ENCODE measurements at regions not wholly inside any gene's neighbourhood (a gene's known extent, or its start where the extent isn't known, plus 50 kb on each side); places are given as distances from the start of the nearest gene placed in this dataset.

GRCh38 chrX:42524379-42524778, 253.6 kb downstream of the PPP1R2C start:
- no peak for DNase-seq

GRCh38 chrX:42519666-42520231, 258.2 kb downstream of the PPP1R2C start:
- no peak for DNase-seq
- H3K4me3 Mint-ChIP-seq = no peak overlapping the region
- no peaks in the 10 kb centered on the region for H3K27me3 Mint-ChIP-seq
- ATAC-seq = no peak
- no peaks in the 10 kb centered on the region for H3K36me3 Mint-ChIP-seq (ENCODE audit: low read depth)
- H3K27ac Mint-ChIP-seq = no peak overlapping the region
- no peaks in the 10 kb centered on the region for H3K9me3 Mint-ChIP-seq
- H3K4me1 Mint-ChIP-seq = no peaks in the 10 kb centered on the region

More at GRCh38 chrX:42524379-42524778, 253.6 kb downstream of the PPP1R2C start:
- no peak overlapping the region for H3K4me3 Mint-ChIP-seq
- peaks cover 8% of the 10 kb centered on the region for H3K9me3 Mint-ChIP-seq
- no peak overlapping the region for H3K27ac Mint-ChIP-seq
- H3K27me3 Mint-ChIP-seq = no peaks in the 10 kb centered on the region
- H3K36me3 Mint-ChIP-seq (ENCODE audit: low read depth) = no peaks in the 10 kb centered on the region
- no peak for ATAC-seq
- H3K4me1 Mint-ChIP-seq = no peaks in the 10 kb centered on the region

- ATAC-seq (no peak), DNase-seq (no peak)
- Mint-ChIP-seq H3K9me3 (no peaks in the 10 kb centered on the region), H3K27me3 (no peaks in the 10 kb centered on the region), H3K36me3 (ENCODE audit: low read depth) (no peaks in the 10 kb centered on the region), H3K4me1 (no peaks in the 10 kb centered on the region), H3K27ac (no peak overlapping the region), H3K4me3 (no peak overlapping the region)
These were observed 262.0 kb downstream of the PPP1R2C start for GRCh38 chrX:42515939-42516338.

- ATAC-seq (no peak), DNase-seq (no peak)
- peaks cover 6% of the 10 kb centered on the region for H3K9me3 Mint-ChIP-seq
- H3K27ac Mint-ChIP-seq = no peak overlapping the region
- no peak overlapping the region for H3K4me3 Mint-ChIP-seq
- H3K27me3 Mint-ChIP-seq = no peaks in the 10 kb centered on the region
- peaks cover 2% of the 10 kb centered on the region for H3K36me3 Mint-ChIP-seq (ENCODE audit: low read depth)
- H3K4me1 Mint-ChIP-seq = no peaks in the 10 kb centered on the region
These were observed 272.9 kb downstream of the PPP1R2C start for GRCh38 chrX:42505016-42505415.

GRCh38 chrX:42499620-42500019, 278.3 kb downstream of the PPP1R2C start:
- DNase-seq = no peak

GRCh38 chrX:42497356-42497755, 280.6 kb downstream of the PPP1R2C start:
- no peak for DNase-seq
- Mint-ChIP-seq H3K36me3 (ENCODE audit: low read depth) (no peaks in the 10 kb centered on the region), H3K27me3 (no peaks in the 10 kb centered on the region), H3K9me3 (no peaks in the 10 kb centered on the region), H3K4me1 (peaks cover 4% of the 10 kb centered on the region), H3K4me3 (no peak overlapping the region), H3K27ac (no peak overlapping the region)
- no peak for ATAC-seq

More at GRCh38 chrX:42499620-42500019, 278.3 kb downstream of the PPP1R2C start:
- ATAC-seq = no peak
- Mint-ChIP-seq H3K4me3 (no peak overlapping the region), H3K27ac (no peak overlapping the region), H3K36me3 (ENCODE audit: low read depth) (peaks cover under 1% of the 10 kb centered on the region), H3K4me1 (peaks cover 4% of the 10 kb centered on the region), H3K9me3 (no peaks in the 10 kb centered on the region), H3K27me3 (no peaks in the 10 kb centered on the region)

GRCh38 chrX:42496239-42496638, 281.7 kb downstream of the PPP1R2C start:
- ATAC-seq (no peak), DNase-seq (no peak)
- no peak overlapping the region for H3K4me3 Mint-ChIP-seq
- peaks cover 4% of the 10 kb centered on the region for H3K4me1 Mint-ChIP-seq
- no peaks in the 10 kb centered on the region for H3K27me3 Mint-ChIP-seq
- H3K27ac Mint-ChIP-seq = no peak overlapping the region
- H3K9me3 Mint-ChIP-seq = no peaks in the 10 kb centered on the region
- H3K36me3 Mint-ChIP-seq (ENCODE audit: low read depth) = no peaks in the 10 kb centered on the region

- Mint-ChIP-seq H3K4me3 (no peak overlapping the region), H3K36me3 (ENCODE audit: low read depth) (no peaks in the 10 kb centered on the region), H3K4me1 (peaks cover 4% of the 10 kb centered on the region), H3K27me3 (no peaks in the 10 kb centered on the region), H3K27ac (no peak overlapping the region), H3K9me3 (no peaks in the 10 kb centered on the region)
- ATAC-seq (no peak), DNase-seq (no peak)
These were observed 282.8 kb downstream of the PPP1R2C start for GRCh38 chrX:42495139-42495538.

GRCh38 chrX:42491137-42491907, 286.6 kb downstream of the PPP1R2C start:
- Mint-ChIP-seq H3K4me3 (no peak overlapping the region), H3K9me3 (no peaks in the 10 kb centered on the region), H3K36me3 (ENCODE audit: low read depth) (no peaks in the 10 kb centered on the region), H3K4me1 (peaks cover 4% of the 10 kb centered on the region), H3K27me3 (no peaks in the 10 kb centered on the region), H3K27ac (no peak overlapping the region)
- ATAC-seq (no peak), DNase-seq (no peak)

- no peaks in the 10 kb centered on the region for H3K9me3 Mint-ChIP-seq
- ATAC-seq (no peak), DNase-seq (no peak)
- H3K36me3 Mint-ChIP-seq (ENCODE audit: low read depth) = no peaks in the 10 kb centered on the region
- H3K27me3 Mint-ChIP-seq = no peaks in the 10 kb centered on the region
- H3K4me1 Mint-ChIP-seq = peaks cover 2% of the 10 kb centered on the region
- no peak overlapping the region for H3K4me3 Mint-ChIP-seq
- H3K27ac Mint-ChIP-seq = no peak overlapping the region
These were observed 287.9 kb downstream of the PPP1R2C start for GRCh38 chrX:42490111-42490510.

- no peaks in the 10 kb centered on the region for H3K9me3 Mint-ChIP-seq
- no peaks in the 10 kb centered on the region for H3K36me3 Mint-ChIP-seq (ENCODE audit: low read depth)
- no peaks in the 10 kb centered on the region for H3K27me3 Mint-ChIP-seq
- H3K4me1 Mint-ChIP-seq = no peaks in the 10 kb centered on the region
- no peak for DNase-seq
- no peak for ATAC-seq
- H3K4me3 Mint-ChIP-seq = no peak overlapping the region
- no peak overlapping the region for H3K27ac Mint-ChIP-seq
These were observed 292.4 kb downstream of the PPP1R2C start for GRCh38 chrX:42485601-42486000.

- Mint-ChIP-seq H3K36me3 (ENCODE audit: low read depth) (no peaks in the 10 kb centered on the region), H3K4me3 (no peak overlapping the region), H3K9me3 (no peaks in the 10 kb centered on the region), H3K27me3 (no peaks in the 10 kb centered on the region), H3K27ac (no peak overlapping the region), H3K4me1 (no peaks in the 10 kb centered on the region)
- ATAC-seq = no peak
- no peak for DNase-seq
These were observed 293.7 kb downstream of the PPP1R2C start for GRCh38 chrX:42484233-42484632.

GRCh38 chrX:42477396-42477795, 300.6 kb downstream of the PPP1R2C start:
- Mint-ChIP-seq H3K9me3 (no peaks in the 10 kb centered on the region), H3K4me3 (no peak overlapping the region), H3K27ac (no peak overlapping the region), H3K36me3 (ENCODE audit: low read depth) (no peaks in the 10 kb centered on the region), H3K4me1 (no peaks in the 10 kb centered on the region), H3K27me3 (no peaks in the 10 kb centered on the region)
- ATAC-seq (no peak), DNase-seq (no peak)

- Mint-ChIP-seq H3K4me1 (no peaks in the 10 kb centered on the region), H3K4me3 (no peak overlapping the region), H3K27ac (no peak overlapping the region), H3K27me3 (no peaks in the 10 kb centered on the region), H3K36me3 (ENCODE audit: low read depth) (no peaks in the 10 kb centered on the region), H3K9me3 (no peaks in the 10 kb centered on the region)
- ATAC-seq (no peak), DNase-seq (no peak)
These were observed 305.2 kb downstream of the PPP1R2C start for GRCh38 chrX:42472727-42473126.

- H3K4me3 Mint-ChIP-seq = no peak overlapping the region
- H3K4me1 Mint-ChIP-seq = peaks cover 2% of the 10 kb centered on the region
- H3K27ac Mint-ChIP-seq = no peak overlapping the region
- no peaks in the 10 kb centered on the region for H3K27me3 Mint-ChIP-seq
- H3K9me3 Mint-ChIP-seq = no peaks in the 10 kb centered on the region
- DNase-seq = no peak
- no peaks in the 10 kb centered on the region for H3K36me3 Mint-ChIP-seq (ENCODE audit: low read depth)
- no peak for ATAC-seq
These were observed 311.5 kb downstream of the PPP1R2C start for GRCh38 chrX:42466332-42467046.
